AG04450 (cell line): ENCODE measurements at regions not wholly inside any gene's neighbourhood (a gene's known extent, or its start where the extent isn't known, plus 50 kb on each side); places are given as distances from the start of the nearest gene placed in this dataset.

Experiments
- CTCF ChIA-PET: fragments of 300-600, 350-600 bp; formaldehyde crosslinking; extraction: SDS; loops from one replicate; lab custom pipeline; 2022; ENCODE audit warnings: antibody characterized with exemption, inconsistent platforms; lab: Charles Lee
- POLR2A ChIA-PET: fragments of 350-600 bp; formaldehyde crosslinking; extraction: SDS; loops from one replicate; lab custom pipeline; 2021; ENCODE audit warnings: antibody characterized with exemption, inconsistent platforms; lab: Yijun Ruan, JAX
- DNase-seq: peaks from one replicate; pipeline ENCODE4 v3.0.0-alpha.2; 2011; ENCODE audit warnings: low read depth, low spot score
- H3K27ac ChIP-seq: one replicate; pipeline ENCODE4 v1.5.1; 2012; ENCODE audit warnings: low read depth, low read length, control low read depth
- H3K27me3 ChIP-seq: one replicate; pipeline ENCODE4 v1.6.0; 2012; ENCODE audit warnings: low read length; ENCODE audit not compliant: control insufficient read depth, insufficient read depth
- H3K4me3 ChIP-seq: 2 replicates; pipeline ENCODE4 v1.5.1; 2011; ENCODE audit warnings: mild to moderate bottlenecking, low read depth, low read length, control low read depth
- H3K9me3 ChIP-seq: 2 replicates; pipeline ENCODE4 v1.5.1; 2012; ENCODE audit warnings: low read length; ENCODE audit not compliant: control insufficient read depth, insufficient read depth
- TF ChIP-seq, protein P1 (sequence below): IDR thresholded peaks from 2 replicates; pipeline ENCODE4 v1.5.1; 2011; ENCODE audit warnings: low read depth, low read length, control low read depth, inconsistent platforms

GRCh38 chrX:39672405-39672804 lies 425.4 kb downstream of the BCOR start:
- no peaks in the 10 kb centered on the region for H3K27me3 ChIP-seq
- TF ChIP-seq, protein P1, sequence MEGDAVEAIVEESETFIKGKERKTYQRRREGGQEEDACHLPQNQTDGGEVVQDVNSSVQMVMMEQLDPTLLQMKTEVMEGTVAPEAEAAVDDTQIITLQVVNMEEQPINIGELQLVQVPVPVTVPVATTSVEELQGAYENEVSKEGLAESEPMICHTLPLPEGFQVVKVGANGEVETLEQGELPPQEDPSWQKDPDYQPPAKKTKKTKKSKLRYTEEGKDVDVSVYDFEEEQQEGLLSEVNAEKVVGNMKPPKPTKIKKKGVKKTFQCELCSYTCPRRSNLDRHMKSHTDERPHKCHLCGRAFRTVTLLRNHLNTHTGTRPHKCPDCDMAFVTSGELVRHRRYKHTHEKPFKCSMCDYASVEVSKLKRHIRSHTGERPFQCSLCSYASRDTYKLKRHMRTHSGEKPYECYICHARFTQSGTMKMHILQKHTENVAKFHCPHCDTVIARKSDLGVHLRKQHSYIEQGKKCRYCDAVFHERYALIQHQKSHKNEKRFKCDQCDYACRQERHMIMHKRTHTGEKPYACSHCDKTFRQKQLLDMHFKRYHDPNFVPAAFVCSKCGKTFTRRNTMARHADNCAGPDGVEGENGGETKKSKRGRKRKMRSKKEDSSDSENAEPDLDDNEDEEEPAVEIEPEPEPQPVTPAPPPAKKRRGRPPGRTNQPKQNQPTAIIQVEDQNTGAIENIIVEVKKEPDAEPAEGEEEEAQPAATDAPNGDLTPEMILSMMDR = no peak
- ChIA-PET CTCF (no interaction called here), POLR2A (no interaction called here)
- H3K4me3 ChIP-seq = no peak overlapping the region
- H3K9me3 ChIP-seq = no peaks in the 10 kb centered on the region
- H3K27ac ChIP-seq = no peak overlapping the region
- no peak for DNase-seq

- ChIA-PET CTCF (no interaction called here), POLR2A (no interaction called here)
- no peak overlapping the region for H3K4me3 ChIP-seq
- H3K27me3 ChIP-seq = no peaks in the 10 kb centered on the region
- TF ChIP-seq, protein P1 = no peak
- no peaks in the 10 kb centered on the region for H3K9me3 ChIP-seq
- no peak overlapping the region for H3K27ac ChIP-seq
- DNase-seq = no peak
Measured at GRCh38 chrX:39674490-39675161, 423.1 kb downstream of the BCOR start.

- DNase-seq = no peak
- POLR2A ChIA-PET = no interaction called here
- no peak overlapping the region for H3K27ac ChIP-seq
Measured at GRCh38 chrX:39675162-39675553, 422.6 kb downstream of the BCOR start.

GRCh38 chrX:39675619-39676018 lies 422.1 kb downstream of the BCOR start:
- no peak overlapping the region for H3K4me3 ChIP-seq
- DNase-seq = no peak
- H3K27me3 ChIP-seq = no peaks in the 10 kb centered on the region
- no peaks in the 10 kb centered on the region for H3K9me3 ChIP-seq
- CTCF ChIA-PET = no interaction called here
- POLR2A ChIA-PET = no interaction called here
- TF ChIP-seq, protein P1 = no peak
- no peak overlapping the region for H3K27ac ChIP-seq

More at GRCh38 chrX:39675162-39675553, 422.6 kb downstream of the BCOR start:
- Histone ChIP-seq H3K27me3 (no peaks in the 10 kb centered on the region), H3K9me3 (no peaks in the 10 kb centered on the region), H3K4me3 (no peak overlapping the region)
- TF ChIP-seq, protein P1 = no peak
- CTCF ChIA-PET = no interaction called here

DNA sequence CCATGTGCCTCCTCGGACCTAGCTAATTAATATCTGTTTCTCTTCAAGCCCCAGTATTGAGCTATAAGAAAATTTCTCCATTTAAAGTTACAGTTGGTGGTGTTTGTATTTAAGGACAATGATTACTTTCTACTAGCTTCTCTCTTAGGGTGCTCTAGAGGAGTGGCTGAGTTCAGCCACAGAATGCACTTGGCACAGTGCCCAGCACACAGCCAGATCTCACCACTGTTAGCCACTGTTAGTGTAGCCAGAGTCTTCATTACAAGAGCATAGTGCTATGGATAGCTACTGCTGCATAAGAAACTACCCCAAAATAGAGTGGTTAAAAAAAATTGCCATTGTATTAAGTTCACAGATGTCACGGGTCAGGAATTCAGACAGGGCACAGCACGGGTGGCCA lies 421.3 kb downstream of the BCOR start:
- no peak overlapping the region for H3K4me3 ChIP-seq
- H3K27me3 ChIP-seq = no peaks in the 10 kb centered on the region
- no peaks in the 10 kb centered on the region for H3K9me3 ChIP-seq
- no peak overlapping the region for H3K27ac ChIP-seq
- no peak for DNase-seq
- POLR2A ChIA-PET = no interaction called here
- TF ChIP-seq, protein P1 = no peak
- CTCF ChIA-PET = no interaction called here
